Epithelial cell of esophagus (primary cell): ENCODE measurements at regions not wholly inside any gene's neighbourhood (a gene's known extent, or its start where the extent isn't known, plus 50 kb on each side); places are given as distances from the start of the nearest gene placed in this dataset.

Experiments used
- DNase-seq: peaks from one replicate; pipeline ENCODE4 v3.0.0; 2010; ENCODE audit warnings: low read depth
- H3K4me3 ChIP-seq: 2 replicates; pipeline ENCODE4 v1.5.1; 2011; ENCODE audit warnings: mild to moderate bottlenecking, low read length, control low read depth
- CTCF ChIP-seq: IDR thresholded peaks from 2 replicates; pipeline ENCODE4 v1.5.1; 2011; ENCODE audit warnings: low read depth, mild to moderate bottlenecking, low read length, control low read depth, inconsistent platforms; ENCODE audit not compliant: insufficient read depth; ENCODE audit errors: missing control alignments

- H3K4me3 ChIP-seq: no peak overlapping the region
- no peak for TF ChIP-seq CTCF
- no peak for DNase-seq
Observed at GRCh38 chr17:11026903-11027302, 189.0 kb upstream of the PIRT start.

- H3K4me3 ChIP-seq: no peak overlapping the region
- DNase-seq: no peak
- TF ChIP-seq CTCF: no peak
Observed at GRCh38 chr17:11023639-11024479, 186.0 kb upstream of the PIRT start.

- H3K4me3 ChIP-seq: no peak overlapping the region
- no peak for TF ChIP-seq CTCF
Observed at GRCh38 chr17:11006530-11006929, 168.6 kb upstream of the PIRT start.

GRCh38 chr17:11005940-11006339 lies 168.1 kb upstream of the PIRT start:
- no peak for TF ChIP-seq CTCF
- H3K4me3 ChIP-seq: no peak overlapping the region
- no peak for DNase-seq

More at GRCh38 chr17:11006530-11006929, 168.6 kb upstream of the PIRT start:
- no peak for DNase-seq

- H3K4me3 ChIP-seq: no peak overlapping the region
- no peak for TF ChIP-seq CTCF
- DNase-seq: no peak
Observed at GRCh38 chr17:11002417-11002816, 164.5 kb upstream of the PIRT start.

- no peak for DNase-seq
- no peak for TF ChIP-seq CTCF
- H3K4me3 ChIP-seq: no peak overlapping the region
Observed at GRCh38 chr17:11001651-11002050, 163.8 kb upstream of the PIRT start.

GRCh38 chr17:10999484-10999883 lies 161.6 kb upstream of the PIRT start:
- no peak for DNase-seq
- no peak overlapping the region for H3K4me3 ChIP-seq
- TF ChIP-seq CTCF: no peak
